GM23338 (cell line): ENCODE measurements at regions not wholly inside any gene's neighbourhood (a gene's known extent, or its start where the extent isn't known, plus 50 kb on each side); places are given as distances from the start of the nearest gene placed in this dataset.
A peak's percentile ranks its signal among the peaks of the same experiment; 100 is the strongest.

ENCODE experiments used
- ATAC-seq: fragments of 200-7000 bp; cut with Tn5 transposase; 3 replicates; pipeline ENCODE4 v1.9.1; 2020
- DNase-seq: peaks from one replicate; pipeline ENCODE4 v3.0.0-alpha.2; 2015; ENCODE audit warnings: low spot score
- H2AFZ ChIP-seq: fragments of 200-600 bp; sonication (generic); 2 replicates; pipeline ENCODE4 v1.8.0; 2016; ENCODE audit warnings: antibody characterized with exemption, mild to moderate bottlenecking, moderate library complexity
- H3F3A ChIP-seq: fragments of 200-600 bp; sonication (generic); replicated peaks from 2 replicates; pipeline ENCODE4 v1.8.0; 2017; ENCODE audit warnings: antibody characterized with exemption, mixed run types, low read depth
- H3K27ac ChIP-seq: fragments of 200-600 bp; sonication (generic); 2 replicates; pipeline ENCODE4 v1.6.1; 2016; ENCODE audit warnings: low read depth
- H3K27me3 ChIP-seq: fragments of 200-600 bp; sonication (generic); 2 replicates; pipeline ENCODE4 v1.8.0; 2016; ENCODE audit warnings: mild to moderate bottlenecking, mixed run types, moderate library complexity; ENCODE audit not compliant: insufficient read depth
- H3K36me3 ChIP-seq: fragments of 200-600 bp; sonication (generic); 2 replicates; pipeline ENCODE4 v1.8.0; 2016; ENCODE audit warnings: mild to moderate bottlenecking; ENCODE audit not compliant: insufficient read depth
- H3K4me1 ChIP-seq: fragments of 200-600 bp; sonication (generic); 2 replicates; pipeline ENCODE4 v1.8.0; 2016; ENCODE audit warnings: mild to moderate bottlenecking, moderate library complexity; ENCODE audit not compliant: insufficient read depth
- H3K4me2 ChIP-seq: fragments of 200-600 bp; sonication (generic); 2 replicates; pipeline ENCODE4 v1.7.1; 2017; ENCODE audit warnings: mixed run types
- H3K4me3 ChIP-seq: fragments of 200-600 bp; sonication (generic); 2 replicates; pipeline ENCODE4 v1.6.1; 2016; ENCODE audit warnings: mixed run types
- H3K79me2 ChIP-seq: fragments of 200-600 bp; sonication (generic); replicated peaks from 2 replicates; pipeline ENCODE4 v1.8.0; 2017; ENCODE audit warnings: mild to moderate bottlenecking; ENCODE audit not compliant: insufficient read depth
- H3K9me2 ChIP-seq: fragments of 200-600 bp; sonication (generic); 2 replicates; pipeline ENCODE4 v1.8.0; 2017; ENCODE audit not compliant: insufficient read depth
- H4K20me1 ChIP-seq: fragments of 200-600 bp; sonication (generic); replicated peaks from 2 replicates; pipeline ENCODE4 v1.8.0; 2017; ENCODE audit warnings: mild to moderate bottlenecking; ENCODE audit not compliant: insufficient read depth
- H3K27ac Mint-ChIP-seq: 2 replicates; pipeline ENCODE4 v1.8.0; 2020; ENCODE audit warnings: inconsistent platforms, mild to moderate bottlenecking, moderate library complexity, mixed read lengths
- H3K27me3 Mint-ChIP-seq: 3 replicates; pipeline ENCODE4 v1.8.0; 2022; ENCODE audit warnings: low read depth, mild to moderate bottlenecking, moderate library complexity, mixed read lengths, inconsistent platforms; ENCODE audit not compliant: insufficient read depth, poor library complexity
- H3K36me3 Mint-ChIP-seq: 3 replicates; pipeline ENCODE4 v1.8.0; 2021; ENCODE audit warnings: low read depth, mild to moderate bottlenecking, inconsistent platforms, moderate library complexity, mixed read lengths
- H3K4me1 Mint-ChIP-seq: 3 replicates; pipeline ENCODE4 v1.8.0; 2020; ENCODE audit warnings: mild to moderate bottlenecking, inconsistent platforms, mixed read lengths
- H3K4me3 Mint-ChIP-seq: 3 replicates; pipeline ENCODE4 v1.8.0; 2021; ENCODE audit warnings: moderate library complexity, mild to moderate bottlenecking, inconsistent platforms, mixed read lengths
- H3K9me3 Mint-ChIP-seq: 3 replicates; pipeline ENCODE4 v1.8.0; 2020; ENCODE audit warnings: moderate library complexity, mild to moderate bottlenecking, inconsistent platforms, mixed read lengths
- CREB1 ChIP-seq: fragments of 250-450 bp; sonication (Bioruptor Pico); IDR thresholded peaks from 2 replicates; pipeline ENCODE4 v1.5.0; 2020; ENCODE audit warnings: low read depth, mild to moderate bottlenecking, moderate library complexity
- CTCF ChIP-seq, 2 experiments: fragments of 200-600 bp in 1 of 2; sonication (generic) in 1 of 2; conservative IDR thresholded peaks; 2 replicates each; pipeline versions ENCODE4 v1.5.1 to v1.6.1; 2016 to 2017; ENCODE audit warnings: antibody characterized with exemption in 2 of 2, low read depth in 2 of 2, mild to moderate bottlenecking in 2 of 2, moderate library complexity in 1 of 2
- ETS1 ChIP-seq: IDR thresholded peaks from 2 replicates; pipeline ENCODE4 v1.6.1; 2016; ENCODE audit warnings: antibody characterized with exemption
- EZH2 ChIP-seq: fragments of 200-600 bp; sonication (generic); IDR thresholded peaks from one replicate; pipeline ENCODE4 v1.8.0; 2017; ENCODE audit warnings: antibody characterized with exemption, mild to moderate bottlenecking, low read depth; ENCODE audit not compliant: unreplicated experiment
- EZH2phosphoT487 ChIP-seq: fragments of 200-600 bp; sonication (generic); IDR thresholded peaks from one replicate; pipeline ENCODE4 v1.8.1; 2018; ENCODE audit warnings: antibody characterized with exemption; ENCODE audit not compliant: unreplicated experiment
- JUNB ChIP-seq: IDR thresholded peaks from one replicate; pipeline ENCODE4 v1.6.1; 2016; ENCODE audit warnings: antibody characterized with exemption; ENCODE audit not compliant: unreplicated experiment
- NANOG ChIP-seq: IDR thresholded peaks from 2 replicates; pipeline ENCODE4 v1.6.1; 2016; ENCODE audit warnings: antibody characterized with exemption, borderline replicate concordance
- POLR2AphosphoS5 ChIP-seq: IDR thresholded peaks from 2 replicates; pipeline ENCODE4 v1.6.1; 2016; ENCODE audit warnings: antibody characterized with exemption, low read depth
- REST ChIP-seq: IDR thresholded peaks from one replicate; pipeline ENCODE4 v1.6.1; 2018; ENCODE audit warnings: antibody characterized with exemption; ENCODE audit not compliant: unreplicated experiment
- STAT1 ChIP-seq: IDR thresholded peaks from one replicate; pipeline ENCODE4 v1.6.1; 2016; ENCODE audit warnings: antibody characterized with exemption; ENCODE audit not compliant: unreplicated experiment
- ZNF114 ChIP-seq: fragments of 250-450 bp; sonication (Bioruptor Pico); IDR thresholded peaks from 2 replicates; pipeline ENCODE4 v1.5.0; 2020; ENCODE audit warnings: mild to moderate bottlenecking, moderate library complexity
- ZNF331 ChIP-seq: fragments of 250-450 bp; sonication (Bioruptor Pico); IDR thresholded peaks from 2 replicates; pipeline ENCODE4 v1.5.0; 2020; ENCODE audit warnings: low read depth, mild to moderate bottlenecking, moderate library complexity
- ZNF462 ChIP-seq: fragments of 250-450 bp; sonication (Bioruptor Pico); IDR thresholded peaks from 2 replicates; pipeline ENCODE4 v1.5.0; 2020; ENCODE audit warnings: mild to moderate bottlenecking, moderate library complexity

- 0 out of 2 replicates have a peak overlapping the region, but pooled peaks have one; percentile 12 for H2AFZ ChIP-seq
- no peak overlapping the region for H3K4me2 ChIP-seq
- no peak overlapping the region for H3K27ac ChIP-seq
- no peaks in the 10 kb centered on the region for H3K36me3 ChIP-seq
- H3K36me3 Mint-ChIP-seq: no peaks in the 10 kb centered on the region
- no peak for DNase-seq
- no peak overlapping the region for H3K4me3 ChIP-seq
- no peaks in the 10 kb centered on the region for H3K9me3 Mint-ChIP-seq
- no peaks in the 10 kb centered on the region for H3K4me1 ChIP-seq
- H3K4me1 Mint-ChIP-seq: peaks cover 3% of the 10 kb centered on the region
- H4K20me1 ChIP-seq: no peaks in the 10 kb centered on the region
- no peaks in the 10 kb centered on the region for H3K27me3 Mint-ChIP-seq
- H3K27me3 ChIP-seq: no peaks in the 10 kb centered on the region
- TF ChIP-seq JUNB (no peak), ZNF331 (CRISPR knock-in tag) (no peak), POLR2AphosphoS5 (no peak), EZH2 (no peak), CREB1 (CRISPR knock-in tag) (no peak), ZNF114 (CRISPR knock-in tag) (no peak), STAT1 (no peak), REST (no peak), ZNF462 (no peak), ETS1 (no peak), NANOG (no peak), CTCF (conservative IDR thresholded peaks at IDR 0.05; ENCODE audit: low read depth in 2 of 2) (no peak), EZH2phosphoT487 (no peak)
- no peaks in the 10 kb centered on the region for H3K79me2 ChIP-seq
- H3K4me3 Mint-ChIP-seq: no peak overlapping the region
- ATAC-seq: no peak
- no peaks in the 10 kb centered on the region for H3F3A ChIP-seq
- H3K9me2 ChIP-seq: no peaks in the 10 kb centered on the region
- H3K27ac Mint-ChIP-seq: no peak overlapping the region
These were observed 121.3 kb downstream of the MTX2 start for GRCh38 chr2:176390276-176391147.
